PC-3 (cell line): ENCODE measurements at regions not wholly inside any gene's neighbourhood (a gene's known extent, or its start where the extent isn't known, plus 50 kb on each side); places are given as distances from the start of the nearest gene placed in this dataset.

Experiments
- ATAC-seq: fragments of 200-7000 bp; cut with Tn5 transposase; 2 replicates; pipeline ENCODE4 v1.9.1; 2020; ENCODE audit warnings: mild to moderate bottlenecking, moderate library complexity
- BruUV-seq: library from RNA; stranded (reverse); fragments of 400-500 nt; replicated peaks from 2 replicates; lab custom pipeline; 2021; lab: Mats Ljungman, UMichigan
- CTCF ChIA-PET: fragments of 300-600 bp; sonication (Branson Sonifier 250); formaldehyde crosslinking; loops from one replicate; lab custom pipeline; 2022; ENCODE audit warnings: antibody characterized with exemption; lab: Charles Lee
- POLR2A ChIA-PET: fragments of 300-600 bp; sonication (Branson Sonifier 250); formaldehyde crosslinking; loops from one replicate; lab custom pipeline; 2022; ENCODE audit warnings: antibody characterized with exemption; ENCODE audit not compliant: unreplicated experiment; lab: Charles Lee
- DNase-seq: peaks from one replicate; pipeline ENCODE4 v3.0.0-alpha.2; 2015
- H2AFZ ChIP-seq: fragments of 300-600 bp; sonication (generic); 2 replicates; pipeline ENCODE4 v1.6.0; 2016; ENCODE audit warnings: antibody characterized with exemption, low read length
- H3F3A ChIP-seq: fragments of 300-600 bp; sonication (generic); one replicate; pipeline ENCODE4 v1.6.0; 2017; ENCODE audit warnings: antibody characterized with exemption, low read length, control low read depth, mild to moderate bottlenecking; ENCODE audit not compliant: unreplicated experiment
- H3K27ac ChIP-seq: fragments of 300-600 bp; sonication (generic); 2 replicates; pipeline ENCODE4 v1.5.1; 2016; ENCODE audit warnings: mild to moderate bottlenecking, low read length
- H3K27me3 ChIP-seq: fragments of 300-600 bp; sonication (generic); 2 replicates; pipeline ENCODE4 v1.6.1; 2016; ENCODE audit warnings: low read length, mixed read lengths
- H3K36me3 ChIP-seq: fragments of 300-600 bp; sonication (generic); 2 replicates; pipeline ENCODE4 v1.6.1; 2016; ENCODE audit warnings: low read depth, mixed run types, low read length, mixed read lengths
- H3K4me1 ChIP-seq: fragments of 300-600 bp; sonication (generic); 2 replicates; pipeline ENCODE4 v1.5.1; 2016; ENCODE audit warnings: low read length; ENCODE audit not compliant: insufficient read depth
- H3K4me2 ChIP-seq: fragments of 300-600 bp; sonication (generic); 2 replicates; pipeline ENCODE4 v1.6.0; 2016; ENCODE audit warnings: low read length
- H3K4me3 ChIP-seq: fragments of 300-600 bp; sonication (generic); 2 replicates; pipeline ENCODE4 v1.5.1; 2016; ENCODE audit warnings: mild to moderate bottlenecking, low read length, mixed read lengths
- H3K79me2 ChIP-seq: fragments of 300-600 bp; sonication (generic); 2 replicates; pipeline ENCODE4 v1.6.1; 2017; ENCODE audit warnings: low read length, mixed read lengths
- H3K9ac ChIP-seq: fragments of 300-600 bp; sonication (generic); 2 replicates; pipeline ENCODE4 v1.6.0; 2016; ENCODE audit warnings: mild to moderate bottlenecking, low read length
- H3K9me2 ChIP-seq: fragments of 300-600 bp; sonication (generic); replicated peaks from 2 replicates; pipeline ENCODE4 v1.6.1; 2016; ENCODE audit warnings: mixed run types, low read length, mixed read lengths
- H3K9me3 ChIP-seq: fragments of 300-600 bp; sonication (generic); 2 replicates; pipeline ENCODE4 v1.6.1; 2016; ENCODE audit warnings: low read length, mixed read lengths
- H4K20me1 ChIP-seq: fragments of 300-600 bp; sonication (generic); 2 replicates; pipeline ENCODE4 v1.6.1; 2016; ENCODE audit warnings: low read length, mixed read lengths
- CTCF ChIP-seq: fragments of 300-600 bp; sonication (generic); conservative IDR thresholded peaks from 2 replicates; pipeline ENCODE4 v1.5.1; 2017; ENCODE audit warnings: antibody characterized with exemption, low read depth, mild to moderate bottlenecking, low read length
- EZH2 ChIP-seq: fragments of 300-600 bp; sonication (generic); IDR thresholded peaks from one replicate; pipeline ENCODE4 v1.6.1; 2017; ENCODE audit warnings: antibody characterized with exemption, mild to moderate bottlenecking, low read length; ENCODE audit not compliant: unreplicated experiment
- EZH2phosphoT487 ChIP-seq: fragments of 300-600 bp; sonication (generic); IDR thresholded peaks from 2 replicates; pipeline ENCODE4 v1.6.1; 2018; ENCODE audit warnings: mild to moderate bottlenecking, antibody characterized with exemption, low read length, borderline replicate concordance
- intact Hi-C: fragments of 100-400 bp; cut with micrococcal nuclease; formaldehyde crosslinking; loops from 2 replicates; pipeline ENCODE4 v1.9.0; 2023

GRCh38 chr13:53788286-53788685 is 759.7 kb downstream of the OLFM4 start:
- no peak for TF ChIP-seq EZH2phosphoT487
- no peak for TF ChIP-seq EZH2
- TF ChIP-seq CTCF, result no peak
- Histone ChIP-seq H3K27ac (no peak overlapping the region), H3K36me3 (no peaks in the 10 kb centered on the region), H3K4me1 (no peaks in the 10 kb centered on the region), H3K9me2 (no peaks in the 10 kb centered on the region), H3K9me3 (no peaks in the 10 kb centered on the region), H3K27me3 (no peaks in the 10 kb centered on the region), H2AFZ (no peak overlapping the region), H4K20me1 (no peaks in the 10 kb centered on the region), H3K4me3 (no peak overlapping the region), H3K9ac (no peak overlapping the region), H3K4me2 (no peak overlapping the region), H3F3A (no peaks in the 10 kb centered on the region), H3K79me2 (no peaks in the 10 kb centered on the region)
- ATAC-seq (no peak), DNase-seq (no peak)
- POLR2A ChIA-PET, result no interaction called here
- no TSS peak for BruUV-seq
- intact Hi-C loops, result loop anchor here (10.0 kb wide), 2 partner anchors 287 to 747 kb away; no protein-coding TSS in a partner anchor
- CTCF ChIA-PET, result no interaction called here

DNA sequence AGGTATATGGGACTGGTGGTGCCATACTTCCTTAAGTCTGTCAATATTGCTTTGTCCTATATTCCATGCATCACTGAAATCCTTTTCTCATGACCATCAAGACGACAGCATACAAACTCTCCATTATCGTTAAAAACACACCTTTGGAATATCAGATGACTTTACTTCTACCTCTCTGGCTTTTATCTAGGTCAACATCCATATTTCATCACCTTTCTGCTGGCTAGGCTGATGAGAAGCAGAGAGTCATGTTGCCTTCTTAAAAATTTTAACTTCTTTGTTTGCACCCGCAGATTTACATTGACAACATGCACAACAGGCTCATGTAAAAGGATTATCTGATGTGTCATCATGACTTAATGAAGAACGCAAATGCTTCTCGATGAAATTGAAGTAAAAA is 771.4 kb downstream of the OLFM4 start:
- POLR2A ChIA-PET, result no interaction called here
- no TSS peak for BruUV-seq
- no peak for TF ChIP-seq CTCF
- no peak for TF ChIP-seq EZH2
- no peak for TF ChIP-seq EZH2phosphoT487
- DNase-seq (no peak), ATAC-seq (no peak)
- no peak overlapping the region for H3K9ac ChIP-seq
- H3K79me2 ChIP-seq, result no peaks in the 10 kb centered on the region
- no peaks in the 10 kb centered on the region for H3K9me2 ChIP-seq
- H2AFZ ChIP-seq, result no peak overlapping the region
- CTCF ChIA-PET, result no interaction called here
- H3K9me3 ChIP-seq, result no peaks in the 10 kb centered on the region
- H3K27me3 ChIP-seq, result no peaks in the 10 kb centered on the region
- H3F3A ChIP-seq, result no peaks in the 10 kb centered on the region
- no peak overlapping the region for H3K4me3 ChIP-seq
- H3K4me1 ChIP-seq, result no peaks in the 10 kb centered on the region
- no peaks in the 10 kb centered on the region for H3K36me3 ChIP-seq
- intact Hi-C loops, result no loop called here
- H4K20me1 ChIP-seq, result no peaks in the 10 kb centered on the region
- H3K4me2 ChIP-seq, result no peak overlapping the region
- H3K27ac ChIP-seq, result no peak overlapping the region

DNA sequence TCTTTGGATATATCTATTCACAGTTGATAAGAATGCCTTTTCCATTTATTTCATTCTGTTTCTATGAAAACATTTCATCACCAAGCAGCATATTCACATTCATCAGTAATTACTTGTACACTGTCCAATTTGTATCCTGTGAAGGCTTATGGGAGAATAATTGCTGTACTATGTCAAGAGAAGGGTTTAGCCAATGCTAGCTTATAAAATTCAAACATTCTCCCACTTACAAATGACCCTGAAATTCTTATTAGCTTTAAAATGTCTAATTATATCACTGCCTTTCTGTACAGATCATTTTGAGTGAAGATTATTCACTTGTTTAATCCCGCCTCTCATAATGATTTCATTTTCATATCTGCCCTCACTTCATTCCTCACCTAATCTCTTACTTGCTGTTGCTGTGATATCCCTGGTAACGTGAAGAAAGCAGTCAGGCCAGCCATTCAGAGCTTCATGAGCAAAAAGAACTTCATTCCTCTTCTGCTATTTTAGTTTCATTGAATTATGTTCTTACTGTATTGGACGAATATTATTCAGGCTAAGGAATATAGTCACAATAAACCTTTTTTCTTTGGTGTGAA is 778.7 kb downstream of the OLFM4 start:
- no TSS peak for BruUV-seq

More for the DNA sequence above, 778.7 kb downstream of the OLFM4 start:
- Histone ChIP-seq H3F3A (no peaks in the 10 kb centered on the region), H4K20me1 (no peaks in the 10 kb centered on the region), H3K9ac (no peak overlapping the region), H3K36me3 (no peaks in the 10 kb centered on the region), H3K9me2 (no peaks in the 10 kb centered on the region), H3K27ac (no peak overlapping the region), H2AFZ (no peak overlapping the region), H3K4me1 (no peaks in the 10 kb centered on the region), H3K4me2 (no peak overlapping the region), H3K4me3 (no peak overlapping the region), H3K27me3 (no peaks in the 10 kb centered on the region), H3K9me3 (no peaks in the 10 kb centered on the region), H3K79me2 (no peaks in the 10 kb centered on the region)
- ATAC-seq, result no peak
- ChIA-PET CTCF (no interaction called here), POLR2A (no interaction called here)
- no peak for DNase-seq
- intact Hi-C loops, result no loop called here
- no peak for TF ChIP-seq EZH2
- TF ChIP-seq CTCF, result no peak
- no peak for TF ChIP-seq EZH2phosphoT487
